Stimulated activated CD4-positive, alpha-beta T cell treated with anti-CD3 and anti-CD28 coated beads, Interleukin-12 subunit alpha, Interleukin-12 subunit beta, amount 100 ng/mL, for 24 hours (primary cell): ENCODE measurements at regions not wholly inside any gene's neighbourhood (a gene's known extent, or its start where the extent isn't known, plus 50 kb on each side); places are given as distances from the start of the nearest gene placed in this dataset.
"Not testable (repeated sequence)": the region's sequence is repeated elsewhere in the genome, so short reads cannot be mapped to it uniquely, and the experiment has no call there.

ENCODE experiments used
- DNase-seq, 2 experiments: peaks; one replicate each; pipeline ENCODE4 v3.0.0-alpha.2; 2020; ENCODE audit warnings: low read depth in 2 of 2

DNA sequence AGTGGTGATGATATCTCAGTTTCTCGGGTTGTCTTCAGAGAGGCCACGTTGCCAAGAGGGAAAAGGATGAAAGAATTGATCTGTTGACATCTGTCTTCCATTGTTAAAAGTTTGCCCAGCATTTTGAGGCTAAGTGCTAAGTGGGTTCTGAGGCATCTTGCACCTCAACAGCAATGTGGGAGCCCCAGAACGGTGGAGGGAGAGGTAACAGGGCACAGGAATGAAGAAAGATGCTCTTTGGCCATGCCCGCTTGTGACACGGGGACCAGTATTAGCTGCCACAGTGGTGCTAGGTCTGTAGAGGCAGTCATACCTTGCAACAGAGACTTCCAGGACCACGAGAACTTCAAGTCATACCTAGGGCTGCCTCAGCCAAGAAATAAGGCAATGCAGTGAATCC lies 106.6 kb upstream of the NUPR2 start:
- DNase-seq = no peak

DNA sequence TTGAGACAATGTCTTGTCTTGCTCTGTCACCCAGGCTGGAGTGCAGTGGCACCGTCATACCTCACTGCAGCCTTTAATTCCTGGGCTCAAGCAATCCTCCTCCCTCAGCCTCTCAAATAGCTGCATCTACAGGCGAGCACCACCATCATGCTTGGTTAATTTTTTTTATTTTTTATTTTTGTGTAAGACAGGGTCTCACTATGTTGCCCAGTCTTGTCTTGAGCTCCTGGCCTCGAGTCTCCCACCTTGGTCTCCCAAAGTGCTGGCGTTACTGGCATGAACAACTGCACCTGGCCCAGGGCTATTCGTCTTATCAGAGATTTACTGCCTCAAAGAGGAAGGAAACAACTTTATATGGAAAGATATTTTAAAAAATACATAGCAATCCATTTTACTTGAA lies 102.8 kb upstream of the NUPR2 start:
- DNase-seq = no peak

DNA sequence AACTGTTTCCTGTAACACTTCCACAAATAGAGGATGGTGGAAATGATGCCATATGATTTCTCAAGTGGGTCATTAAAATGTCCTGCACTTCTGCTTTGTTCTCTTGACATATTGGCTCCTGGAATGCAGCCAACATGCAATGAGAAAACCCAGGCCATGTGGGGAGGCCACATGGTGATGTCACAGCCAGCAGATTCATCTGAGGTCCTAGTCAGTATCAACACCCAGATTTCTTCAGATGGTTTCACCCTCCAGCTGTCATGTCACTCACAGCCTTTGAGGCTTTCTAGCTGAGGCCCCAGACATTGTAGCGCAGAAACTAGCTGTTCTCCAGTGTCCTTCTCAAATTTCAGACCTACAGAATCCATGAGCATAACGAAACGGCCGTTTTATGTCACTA lies 102.3 kb upstream of the NUPR2 start:
- no peak for DNase-seq

DNA sequence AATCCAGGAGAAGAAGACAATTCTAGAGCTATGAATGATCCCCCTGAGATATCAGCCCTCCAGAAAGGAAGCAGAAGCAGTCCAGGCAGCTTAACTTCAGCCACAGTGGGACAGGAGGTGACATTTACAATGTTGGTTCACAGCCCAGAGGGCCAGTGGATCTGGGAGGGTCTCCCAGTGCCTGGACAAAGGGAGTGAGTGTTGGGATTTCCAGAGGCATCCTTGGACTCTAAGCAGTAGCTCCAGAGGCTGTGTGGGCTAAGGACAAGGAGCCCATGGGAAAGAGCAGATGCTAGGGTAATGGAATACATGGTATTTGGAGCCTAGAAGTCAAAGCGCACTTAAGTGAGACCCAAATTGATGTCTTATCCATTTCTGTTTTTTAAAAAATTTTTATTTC lies 97.4 kb upstream of the NUPR2 start:
- DNase-seq = no peak

DNA sequence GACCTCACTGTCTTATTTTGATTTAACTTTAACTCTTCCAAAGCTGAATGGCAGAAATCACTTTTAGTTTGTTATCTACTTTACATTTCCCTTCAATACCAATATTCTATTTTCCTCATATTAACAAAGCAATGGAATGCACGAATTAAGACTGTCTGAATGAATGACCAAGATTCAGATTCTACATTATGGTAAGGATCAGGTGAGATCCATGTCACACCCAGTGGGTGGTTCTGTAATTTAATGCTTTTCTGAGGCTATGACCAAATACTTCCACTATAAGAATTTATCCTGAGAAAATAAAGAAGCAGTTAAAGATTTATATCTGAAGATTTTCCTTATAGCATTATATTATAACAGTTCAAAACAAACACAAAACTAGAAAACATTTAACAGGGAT lies 90.2 kb upstream of the NUPR2 start:
- no peak for DNase-seq

DNA sequence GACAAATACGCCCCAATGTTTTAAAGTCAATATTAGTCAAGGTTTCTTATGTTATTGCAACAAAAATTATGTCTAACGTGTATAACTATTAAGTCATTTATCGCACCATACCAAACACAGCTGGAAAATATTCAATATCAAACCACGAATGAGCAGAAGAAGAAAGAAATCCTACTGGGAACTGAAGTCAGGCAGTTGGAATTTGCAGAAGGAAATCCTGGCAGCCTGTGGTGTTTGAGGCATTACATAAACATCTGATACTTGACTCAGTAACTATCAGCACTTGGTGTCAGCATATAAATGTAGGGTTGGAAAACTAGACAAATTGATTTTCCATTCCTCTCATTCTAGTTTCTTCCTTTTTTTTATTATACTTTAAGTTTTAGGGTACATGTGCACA lies 83.4 kb upstream of the NUPR2 start:
- no peak for DNase-seq

DNA sequence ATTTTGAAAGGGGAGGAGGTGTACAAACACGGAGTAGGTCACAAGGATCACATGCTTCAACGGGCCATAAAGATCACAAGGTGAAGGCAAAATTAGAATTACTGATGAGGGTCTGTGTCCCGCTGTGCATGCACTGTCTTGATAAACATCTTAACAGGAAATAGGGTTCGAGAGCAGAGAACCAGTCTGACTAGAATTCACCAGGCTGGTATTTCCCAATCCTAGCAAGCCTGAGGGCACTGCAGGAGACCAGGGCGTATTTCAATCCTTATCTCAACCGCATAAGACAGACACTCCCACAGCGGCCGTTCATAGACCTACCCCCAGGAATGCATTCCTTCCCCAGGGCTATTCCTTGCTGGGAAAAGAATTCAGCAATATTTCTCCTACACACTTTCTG lies 80.0 kb upstream of the NUPR2 start:
- not testable (repeated sequence) for DNase-seq

DNA sequence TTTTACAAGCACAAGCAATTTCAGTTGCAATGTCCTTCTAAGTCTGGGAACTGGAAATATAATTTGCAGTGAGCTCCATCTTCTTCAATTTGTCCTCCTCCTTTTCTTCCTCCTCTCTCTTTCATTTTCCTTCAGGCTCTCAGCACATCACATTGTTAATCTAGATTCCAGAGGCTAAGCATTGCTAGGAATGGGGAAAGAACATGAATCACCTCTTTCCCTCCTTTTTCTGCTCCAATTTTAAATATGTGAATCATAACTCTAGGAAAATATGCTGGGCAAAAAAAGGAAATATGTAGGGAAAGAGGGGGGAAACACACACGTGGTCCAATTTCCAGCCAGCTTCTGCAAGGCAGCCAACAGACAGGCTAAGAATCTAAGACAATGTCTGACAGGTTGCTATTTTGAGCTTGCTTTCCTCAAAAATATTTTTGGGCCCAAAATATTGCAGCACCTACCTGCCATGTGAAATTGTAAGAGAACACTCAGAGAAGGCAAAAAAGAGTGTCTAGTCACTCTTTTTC lies 72.7 kb upstream of the NUPR2 start:
- DNase-seq = no peak

DNA sequence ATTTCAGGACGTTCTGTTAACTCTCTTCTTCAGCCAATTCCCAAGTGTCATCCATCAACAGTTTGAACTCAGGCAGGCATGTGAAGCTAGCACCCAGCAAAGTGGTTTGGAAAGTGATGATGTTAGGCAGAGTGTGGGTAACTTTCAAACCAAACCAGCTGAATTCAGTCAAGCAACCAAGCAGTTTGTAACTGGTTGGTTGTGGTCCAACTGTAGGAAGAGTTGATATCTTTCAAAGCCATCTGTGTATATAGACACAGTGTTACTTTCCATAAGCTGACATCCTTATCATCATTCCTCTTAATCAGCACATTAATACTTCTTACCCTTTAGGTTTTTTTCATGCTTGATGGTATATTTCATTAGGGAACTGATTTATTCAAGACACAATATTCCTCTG lies 72.2 kb upstream of the NUPR2 start:
- DNase-seq = no peak

DNA sequence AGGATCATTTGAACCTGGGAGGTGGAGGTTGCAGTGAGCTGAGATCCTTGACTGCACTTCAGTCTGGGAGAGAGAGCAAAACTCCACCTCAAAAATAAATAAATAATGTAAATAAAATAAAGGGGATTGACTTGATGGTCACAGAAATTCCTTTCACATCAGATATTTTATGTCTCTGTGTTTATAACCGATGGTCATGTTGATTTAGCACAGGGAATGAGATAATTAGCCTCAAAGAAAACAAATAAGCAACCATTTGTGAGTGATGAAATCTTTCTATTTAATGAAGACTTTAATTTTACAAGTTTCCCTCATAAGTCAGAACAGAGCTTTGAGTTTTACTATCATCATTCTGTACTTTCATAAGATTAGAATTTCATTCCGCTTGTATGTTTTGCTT lies 64.8 kb upstream of the NUPR2 start:
- DNase-seq = no peak

DNA sequence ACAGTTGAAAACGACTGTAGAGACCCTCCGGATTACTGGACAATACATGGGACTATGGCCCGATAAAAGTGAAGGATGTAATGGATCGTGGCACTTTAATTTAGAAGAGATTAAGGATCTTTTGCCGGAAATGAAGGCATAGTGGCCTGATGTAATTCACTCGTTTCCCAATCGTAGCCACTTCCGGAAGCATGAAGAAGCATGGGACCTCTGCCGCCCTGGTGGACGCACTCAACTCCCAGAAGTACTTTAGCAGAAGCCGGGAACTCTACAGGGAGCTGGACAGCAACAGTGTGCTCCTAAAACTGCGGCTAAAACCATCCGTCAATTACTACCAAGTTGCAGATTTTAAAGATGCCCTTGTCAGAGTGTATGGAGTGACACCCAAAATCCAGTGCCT lies 59.6 kb upstream of the NUPR2 start:
- DNase-seq = no peak

DNA sequence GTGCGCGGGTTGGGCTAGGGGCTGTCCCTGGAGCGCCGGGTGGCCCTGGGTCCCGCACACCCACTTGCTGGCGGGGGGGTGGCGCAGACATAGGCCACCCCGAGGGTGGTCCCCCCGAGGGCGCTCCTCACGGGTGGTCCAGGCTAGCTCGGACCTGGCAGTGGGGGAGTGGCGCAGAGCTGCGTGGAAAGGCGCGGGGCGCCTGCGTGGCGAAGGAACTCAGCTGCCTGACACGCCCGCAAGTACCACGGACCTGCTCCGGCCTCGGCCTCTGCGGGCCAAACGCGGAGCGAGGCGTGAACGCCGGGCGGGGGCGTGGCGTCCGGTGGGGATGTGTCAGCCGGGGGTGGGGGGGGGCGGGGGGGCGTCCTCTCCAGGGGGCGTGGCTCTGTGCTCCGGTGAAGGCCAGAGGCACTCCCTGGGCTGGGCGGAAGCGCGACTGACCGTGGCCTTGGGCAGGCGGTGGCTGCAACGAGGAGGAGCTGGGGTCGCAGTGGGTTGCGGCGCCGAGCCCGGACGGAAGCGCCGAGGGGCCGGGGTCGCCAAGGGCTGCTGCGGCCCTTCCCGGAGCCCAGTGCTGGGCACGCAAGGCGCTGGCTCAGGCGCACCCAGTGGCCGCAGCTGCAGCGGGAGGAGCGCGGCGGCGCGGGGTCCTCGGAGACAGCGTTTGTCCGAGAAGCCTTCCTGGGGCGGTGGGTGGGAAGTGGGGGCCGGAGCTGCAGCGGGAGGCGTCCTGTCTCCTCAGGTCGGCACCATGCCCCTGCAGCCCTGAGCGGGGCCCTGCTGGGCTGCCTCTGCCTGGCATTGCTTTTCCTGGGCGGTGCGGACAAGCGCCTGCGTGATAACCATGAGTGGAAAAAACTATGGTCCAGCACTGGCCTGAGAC lies 58.9 kb upstream of the NUPR2 start:
- no peak for DNase-seq

DNA sequence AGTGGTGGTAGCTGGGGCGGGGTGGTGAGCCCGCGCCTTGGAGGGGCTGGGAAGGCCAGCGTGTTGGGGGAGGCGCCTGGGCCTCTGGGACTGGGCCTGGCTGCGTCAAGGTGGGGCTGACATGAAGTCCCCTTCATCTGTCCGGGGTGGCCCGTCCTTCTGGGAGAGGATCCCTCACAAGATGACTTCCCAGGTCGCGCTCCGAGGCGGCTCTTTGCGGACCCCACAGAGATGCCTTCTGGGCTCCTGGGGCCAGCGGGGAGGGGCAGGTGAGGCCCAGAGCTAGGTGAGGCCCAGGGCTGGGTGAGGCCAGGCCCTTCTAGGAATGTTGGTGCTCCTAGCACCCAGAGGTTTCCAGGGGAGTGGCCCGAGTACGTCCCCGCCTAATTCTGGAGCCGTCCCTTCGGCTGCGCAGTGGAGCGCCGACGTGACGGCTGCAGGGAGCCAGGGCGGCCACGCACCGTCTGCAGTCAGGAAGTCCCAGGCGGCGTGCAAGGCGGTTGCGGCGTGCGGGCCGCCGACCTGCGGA lies 58.2 kb upstream of the NUPR2 start:
- no peak for DNase-seq
